ENCODE measurements at regions not wholly inside any gene's neighbourhood (a gene's known extent, or its start where the extent isn't known, plus 50 kb on each side); places are given as distances from the start of the nearest gene placed in this dataset.

DNA sequence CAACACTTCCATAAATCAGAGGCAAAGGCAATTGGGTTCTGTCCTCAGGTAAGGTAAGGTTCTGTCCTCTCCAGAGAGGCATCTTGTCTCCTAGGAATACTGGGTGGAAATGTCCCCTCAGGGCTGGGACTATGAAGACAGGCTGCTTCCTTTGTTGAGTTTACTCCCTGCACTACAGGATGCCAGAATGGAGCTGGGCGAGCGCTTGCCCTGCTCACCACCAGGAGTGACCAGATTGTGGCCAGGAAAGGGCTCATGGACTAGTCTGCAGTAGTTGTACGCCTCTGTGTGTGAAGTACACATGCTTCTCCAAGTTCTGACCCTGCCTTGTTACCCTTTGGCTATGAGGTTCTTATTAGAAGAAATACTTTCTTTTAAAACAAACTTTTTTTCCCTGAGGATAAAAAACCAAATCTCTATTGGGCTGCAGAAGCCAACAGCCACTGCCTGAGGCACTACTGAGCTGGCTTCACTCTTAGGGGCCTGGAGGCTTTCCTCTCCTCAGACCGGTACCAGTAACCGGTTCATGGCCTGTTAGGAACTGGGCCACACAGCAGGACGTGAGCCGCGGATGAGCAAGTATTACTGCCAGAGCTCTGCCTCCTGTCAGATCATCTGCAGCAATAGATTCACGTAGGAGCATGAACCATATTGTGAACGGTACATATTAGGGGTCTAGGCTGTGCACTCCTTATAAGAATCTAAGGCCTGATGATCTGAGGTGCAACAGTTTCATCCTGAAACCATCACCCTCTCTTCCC, 83.2 kb downstream of the DHRS2 start:
- no peak for DNase-seq (ENCODE audit: low read depth)
- no peak for TF ChIP-seq MAX (IDR thresholded peaks at IDR 0.05; ENCODE audit: low read depth, low read length)
- no peak for TF ChIP-seq MYC (IDR thresholded peaks at IDR 0.05; ENCODE audit: low read depth, low read length)
- no peak for TF ChIP-seq POLR2A (IDR thresholded peaks at IDR 0.05; ENCODE audit: extremely low read depth, insufficient read length)
- TF ChIP-seq, protein P1, sequence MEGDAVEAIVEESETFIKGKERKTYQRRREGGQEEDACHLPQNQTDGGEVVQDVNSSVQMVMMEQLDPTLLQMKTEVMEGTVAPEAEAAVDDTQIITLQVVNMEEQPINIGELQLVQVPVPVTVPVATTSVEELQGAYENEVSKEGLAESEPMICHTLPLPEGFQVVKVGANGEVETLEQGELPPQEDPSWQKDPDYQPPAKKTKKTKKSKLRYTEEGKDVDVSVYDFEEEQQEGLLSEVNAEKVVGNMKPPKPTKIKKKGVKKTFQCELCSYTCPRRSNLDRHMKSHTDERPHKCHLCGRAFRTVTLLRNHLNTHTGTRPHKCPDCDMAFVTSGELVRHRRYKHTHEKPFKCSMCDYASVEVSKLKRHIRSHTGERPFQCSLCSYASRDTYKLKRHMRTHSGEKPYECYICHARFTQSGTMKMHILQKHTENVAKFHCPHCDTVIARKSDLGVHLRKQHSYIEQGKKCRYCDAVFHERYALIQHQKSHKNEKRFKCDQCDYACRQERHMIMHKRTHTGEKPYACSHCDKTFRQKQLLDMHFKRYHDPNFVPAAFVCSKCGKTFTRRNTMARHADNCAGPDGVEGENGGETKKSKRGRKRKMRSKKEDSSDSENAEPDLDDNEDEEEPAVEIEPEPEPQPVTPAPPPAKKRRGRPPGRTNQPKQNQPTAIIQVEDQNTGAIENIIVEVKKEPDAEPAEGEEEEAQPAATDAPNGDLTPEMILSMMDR (IDR thresholded peaks at IDR 0.05; ENCODE audit: low read depth, low read length): no peak
- H3K4me3 ChIP-seq (ENCODE audit: low read depth, low read length): no peak overlapping the region

- TF ChIP-seq POLR2A (IDR thresholded peaks at IDR 0.05; ENCODE audit: extremely low read depth, insufficient read length) (no peak), MAX (IDR thresholded peaks at IDR 0.05; ENCODE audit: low read depth, low read length) (no peak), MYC (IDR thresholded peaks at IDR 0.05; ENCODE audit: low read depth, low read length) (no peak)
- TF ChIP-seq, protein P1 (IDR thresholded peaks at IDR 0.05; ENCODE audit: low read depth, low read length): no peak
- H3K4me3 ChIP-seq (ENCODE audit: low read depth, low read length): no peak overlapping the region
- no peak for DNase-seq (ENCODE audit: low read depth)
Measured at GRCh38 chr14:23722675-23723074, 86.5 kb downstream of the DHRS2 start.

- no peak for DNase-seq (ENCODE audit: low read depth)
- TF ChIP-seq MYC (IDR thresholded peaks at IDR 0.05; ENCODE audit: low read depth, low read length) (no peak), POLR2A (IDR thresholded peaks at IDR 0.05; ENCODE audit: extremely low read depth, insufficient read length) (no peak), MAX (IDR thresholded peaks at IDR 0.05; ENCODE audit: low read depth, low read length) (no peak)
- TF ChIP-seq, protein P1 (IDR thresholded peaks at IDR 0.05; ENCODE audit: low read depth, low read length): no peak
- H3K4me3 ChIP-seq (ENCODE audit: low read depth, low read length): no peak overlapping the region
Measured at GRCh38 chr14:23723911-23724310, 87.7 kb downstream of the DHRS2 start.

GRCh38 chr14:23725528-23725927, 89.4 kb downstream of the DHRS2 start:
- DNase-seq (ENCODE audit: low read depth): no peak
- no peak overlapping the region for H3K4me3 ChIP-seq (ENCODE audit: low read depth, low read length)
- TF ChIP-seq POLR2A (IDR thresholded peaks at IDR 0.05; ENCODE audit: extremely low read depth, insufficient read length): no peak
- TF ChIP-seq, protein P1 (IDR thresholded peaks at IDR 0.05; ENCODE audit: low read depth, low read length): no peak
- TF ChIP-seq MYC (IDR thresholded peaks at IDR 0.05; ENCODE audit: low read depth, low read length): no peak
- no peak for TF ChIP-seq MAX (IDR thresholded peaks at IDR 0.05; ENCODE audit: low read depth, low read length)

- no peak overlapping the region for H3K4me3 ChIP-seq (ENCODE audit: low read depth, low read length)
- no peak for TF ChIP-seq MYC (IDR thresholded peaks at IDR 0.05; ENCODE audit: low read depth, low read length)
- TF ChIP-seq POLR2A (IDR thresholded peaks at IDR 0.05; ENCODE audit: extremely low read depth, insufficient read length): no peak
- TF ChIP-seq MAX (IDR thresholded peaks at IDR 0.05; ENCODE audit: low read depth, low read length): no peak
- TF ChIP-seq, protein P1 (IDR thresholded peaks at IDR 0.05; ENCODE audit: low read depth, low read length): no peak
- no peak for DNase-seq (ENCODE audit: low read depth)
Measured at GRCh38 chr14:23725980-23726710, 90.0 kb downstream of the DHRS2 start.

Measured in NB4 (cell line).